ENCODE measurements at regions not wholly inside any gene's neighbourhood (a gene's known extent, or its start where the extent isn't known, plus 50 kb on each side); places are given as distances from the start of the nearest gene placed in this dataset.
"Not testable (repeated sequence)": the region's sequence is repeated elsewhere in the genome, so short reads cannot be mapped to it uniquely, and the experiment has no call there.

GRCh38 chr13:33394294-33394932, 108.9 kb upstream of the STARD13 start:
- TF ChIP-seq Cebpa-rat (IDR thresholded peaks at IDR 0.05) = no peak
- H3K9ac ChIP-seq = no peak overlapping the region
- H4K20me1 ChIP-seq = no peaks in the 10 kb centered on the region
- peaks cover 0 to 6% (median 0%) of the 10 kb centered on the region in 11 experiments; a peak in 1 of 22 replicates for H3K9me3 ChIP-seq (replicated peaks in 1 of 11)
- H3K27me3 ChIP-seq = no peaks in the 10 kb centered on the region
- no peaks in the 10 kb centered on the region for H3K36me3 ChIP-seq
- no peak overlapping the region for H3K27ac ChIP-seq
- no peak overlapping the region for H3K4me2 ChIP-seq
- H3K4me3 ChIP-seq = no peak overlapping the region
- no peaks in the 10 kb centered on the region for H3K4me1 ChIP-seq

DNA sequence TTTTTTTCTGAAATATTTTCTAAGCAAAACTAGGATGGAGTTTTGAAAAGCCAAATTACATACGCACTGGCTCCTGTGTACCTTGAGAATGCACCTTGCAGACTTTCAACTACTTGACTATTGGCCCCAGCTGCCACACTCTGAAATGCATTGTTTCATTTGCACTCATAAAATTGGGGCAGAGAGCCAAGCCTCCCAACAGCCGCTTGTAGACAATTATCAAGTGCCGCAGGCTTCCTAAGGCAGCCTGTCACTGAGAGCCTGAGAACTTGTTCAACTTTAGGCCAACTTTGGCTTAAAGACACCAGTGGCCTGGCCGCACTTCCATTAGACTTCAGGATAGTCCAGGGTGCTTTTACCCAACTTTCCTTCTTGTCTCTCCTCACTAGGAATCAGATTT, 115.7 kb upstream of the STARD13 start:
- no peaks in the 10 kb centered on the region for H3K27me3 ChIP-seq
- TF ChIP-seq Cebpa-rat (IDR thresholded peaks at IDR 0.05) = no peak
- H4K20me1 ChIP-seq = no peaks in the 10 kb centered on the region
- H3K9me3 ChIP-seq (replicated peaks in 1 of 11) = peaks cover 0 to 6% (median 0%) of the 10 kb centered on the region in 11 experiments; a peak in 1 of 22 replicates
- no peak overlapping the region for H3K4me3 ChIP-seq
- H3K27ac ChIP-seq = no peak overlapping the region
- H3K9ac ChIP-seq = no peak overlapping the region
- no peaks in the 10 kb centered on the region for H3K36me3 ChIP-seq
- no peak overlapping the region for H3K4me2 ChIP-seq
- no peaks in the 10 kb centered on the region for H3K4me1 ChIP-seq

- Histone ChIP-seq H3K9ac (no peak overlapping the region), H4K20me1 (no peaks in the 10 kb centered on the region), H3K27ac (no peak overlapping the region), H3K4me1 (no peaks in the 10 kb centered on the region), H3K27me3 (no peaks in the 10 kb centered on the region), H3K36me3 (no peaks in the 10 kb centered on the region), H3K4me3 (no peak overlapping the region), H3K9me3 (replicated peaks in 1 of 11) (no peaks in the 10 kb centered on the region), H3K4me2 (no peak overlapping the region)
- no peak for TF ChIP-seq Cebpa-rat (IDR thresholded peaks at IDR 0.05)
Observed at GRCh38 chr13:33402975-33403374, 117.4 kb upstream of the STARD13 start.

DNA sequence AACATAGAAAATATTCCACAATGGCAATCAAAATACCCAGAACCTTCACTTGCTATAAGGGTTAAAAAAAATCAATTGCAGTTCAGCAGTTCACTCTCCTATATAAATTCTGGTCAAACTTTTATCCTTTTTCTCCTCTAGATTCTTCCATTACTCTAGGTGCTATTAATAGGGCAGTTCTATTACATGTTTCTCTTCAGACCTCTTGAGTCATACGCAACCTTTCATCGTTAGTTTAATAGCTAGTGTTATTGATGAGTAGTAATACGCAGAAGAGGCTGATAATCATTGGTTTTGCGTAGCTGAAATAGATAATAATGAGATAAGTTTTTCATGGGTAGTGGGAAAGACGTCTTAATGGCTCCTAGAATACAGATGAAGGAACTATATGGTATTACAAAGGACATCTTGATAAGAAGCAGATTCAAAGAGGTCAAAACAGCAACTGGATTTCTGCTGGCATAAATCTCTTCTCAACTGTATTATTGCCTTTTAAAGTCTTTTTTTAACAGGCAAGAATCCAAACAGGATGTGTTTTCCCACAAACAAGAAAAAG, 118.3 kb upstream of the STARD13 start:
- TF ChIP-seq Cebpa-rat (IDR thresholded peaks at IDR 0.05) = no peak
- Histone ChIP-seq H3K9ac (no peak overlapping the region), H3K27me3 (no peaks in the 10 kb centered on the region), H4K20me1 (no peaks in the 10 kb centered on the region), H3K4me2 (no peak overlapping the region), H3K4me1 (peaks cover 0 to 6% (median 0%) of the 10 kb centered on the region in 10 experiments; a peak in 2 of 20 replicates), H3K9me3 (replicated peaks in 1 of 11) (no peaks in the 10 kb centered on the region), H3K36me3 (no peaks in the 10 kb centered on the region), H3K4me3 (no peak overlapping the region), H3K27ac (no peak overlapping the region)

DNA sequence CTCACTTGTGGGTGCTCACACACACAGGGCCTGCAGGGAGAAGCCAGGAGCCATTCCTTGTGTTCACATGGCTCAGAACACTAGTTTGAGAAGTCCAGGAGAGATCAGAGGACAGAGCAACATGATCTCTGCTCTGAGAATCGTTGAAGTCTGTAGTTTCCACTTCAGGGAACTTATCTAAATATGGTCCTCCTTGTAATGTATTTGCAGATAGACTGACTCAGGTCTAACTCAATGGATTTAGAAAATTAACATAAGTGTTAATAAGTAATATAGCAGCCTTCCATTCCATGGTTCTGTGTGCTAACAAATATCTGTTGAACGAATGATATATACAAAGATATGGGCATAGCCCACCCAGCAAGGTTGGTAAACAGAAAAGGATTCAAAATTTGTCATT, 119.8 kb upstream of the STARD13 start:
- Histone ChIP-seq H3K27ac (no peak overlapping the region), H3K4me3 (no peak overlapping the region), H3K4me2 (no peak overlapping the region), H4K20me1 (no peaks in the 10 kb centered on the region), H3K9ac (no peak overlapping the region), H3K36me3 (no peaks in the 10 kb centered on the region), H3K27me3 (no peaks in the 10 kb centered on the region), H3K4me1 (peaks cover 0 to 21% (median 0%) of the 10 kb centered on the region in 10 experiments; a peak in 8 of 20 replicates), H3K9me3 (replicated peaks in 1 of 11) (no peaks in the 10 kb centered on the region)
- no peak for TF ChIP-seq Cebpa-rat (IDR thresholded peaks at IDR 0.05)

- TF ChIP-seq Cebpa-rat (IDR thresholded peaks at IDR 0.05) = no peak
- H3K27me3 ChIP-seq = no peaks in the 10 kb centered on the region
- peaks cover 0 to 32% (median 0%) of the 10 kb centered on the region in 10 experiments; a peak in 8 of 20 replicates for H3K4me1 ChIP-seq
- peak overlapping the region in 2 of 11 experiments; percentile 2 to 41; a peak in 2 of 22 replicates for H3K27ac ChIP-seq
- no peaks in the 10 kb centered on the region for H4K20me1 ChIP-seq
- H3K9ac ChIP-seq = no peak overlapping the region; a peak in 1 of 22 replicates
- peak overlapping the region in 4 of 11 experiments; percentile 20 to 77 (median 62); a peak in 9 of 22 replicates for H3K4me2 ChIP-seq
- no peaks in the 10 kb centered on the region for H3K36me3 ChIP-seq
- H3K9me3 ChIP-seq (replicated peaks in 1 of 11) = no peaks in the 10 kb centered on the region
- no peak overlapping the region for H3K4me3 ChIP-seq
Observed at GRCh38 chr13:33409673-33410510, 124.3 kb upstream of the STARD13 start.

DNA sequence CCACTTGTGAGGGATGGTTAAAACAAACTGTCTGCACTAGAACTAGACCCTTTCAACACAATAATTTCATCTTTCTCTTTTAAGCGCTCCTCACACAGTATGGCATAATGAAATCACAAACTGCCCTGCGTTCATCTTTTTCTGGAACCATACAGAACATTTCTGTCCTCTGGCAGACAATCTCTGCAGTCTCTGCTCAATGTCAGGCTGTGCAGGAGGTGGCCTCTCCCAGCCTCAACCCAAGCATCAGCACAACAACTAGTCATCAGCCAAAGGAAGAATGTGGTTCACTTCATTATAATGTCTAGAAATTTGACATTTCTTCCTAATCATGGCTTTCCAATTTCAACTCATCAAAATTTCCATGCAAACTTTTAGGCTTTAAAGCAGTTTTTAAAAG, 125.1 kb upstream of the STARD13 start:
- Histone ChIP-seq H3K27me3 (no peaks in the 10 kb centered on the region), H3K9ac (no peak overlapping the region), H3K36me3 (no peaks in the 10 kb centered on the region), H3K4me3 (no peak overlapping the region), H4K20me1 (no peaks in the 10 kb centered on the region), H3K4me2 (peak overlapping the region in 2 of 11 experiments; percentile 68 to 77; a peak in 4 of 22 replicates), H3K4me1 (peaks cover 0 to 32% (median 0%) of the 10 kb centered on the region in 10 experiments; a peak in 8 of 20 replicates), H3K9me3 (replicated peaks in 1 of 11) (no peaks in the 10 kb centered on the region), H3K27ac (no peak overlapping the region; a peak in 1 of 22 replicates)
- no peak for TF ChIP-seq Cebpa-rat (IDR thresholded peaks at IDR 0.05)

DNA sequence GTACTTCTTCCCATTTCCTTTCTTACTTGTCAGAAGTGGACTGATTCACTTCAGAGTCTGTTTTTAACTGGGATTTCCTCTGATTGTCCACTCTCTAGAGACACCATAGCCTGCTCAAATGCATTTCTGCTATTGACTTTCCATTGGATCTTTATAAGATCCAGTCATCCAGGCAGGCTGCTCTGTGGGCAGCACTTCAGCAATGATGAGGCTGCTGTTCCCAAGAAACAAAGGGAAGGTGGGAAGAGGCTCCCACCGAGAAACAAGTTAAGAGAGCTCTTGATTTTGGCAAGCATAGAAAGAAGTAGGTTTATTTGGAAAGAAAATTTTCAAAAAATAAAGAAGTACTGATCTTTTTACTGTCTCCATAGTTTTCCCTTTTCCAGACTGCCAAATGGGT, 125.8 kb upstream of the STARD13 start:
- H3K9me3 ChIP-seq (replicated peaks in 1 of 11) = no peaks in the 10 kb centered on the region
- TF ChIP-seq Cebpa-rat (IDR thresholded peaks at IDR 0.05) = no peak
- H3K9ac ChIP-seq = no peak overlapping the region
- H4K20me1 ChIP-seq = no peaks in the 10 kb centered on the region
- H3K4me3 ChIP-seq = no peak overlapping the region
- no peak overlapping the region; a peak in 1 of 22 replicates for H3K27ac ChIP-seq
- peak overlapping the region in 2 of 11 experiments; percentile 18 to 61; a peak in 1 of 22 replicates for H3K4me2 ChIP-seq
- H3K27me3 ChIP-seq = no peaks in the 10 kb centered on the region
- peaks cover 0 to 38% (median 0%) of the 10 kb centered on the region in 10 experiments; a peak in 8 of 20 replicates for H3K4me1 ChIP-seq
- H3K36me3 ChIP-seq = no peaks in the 10 kb centered on the region

DNA sequence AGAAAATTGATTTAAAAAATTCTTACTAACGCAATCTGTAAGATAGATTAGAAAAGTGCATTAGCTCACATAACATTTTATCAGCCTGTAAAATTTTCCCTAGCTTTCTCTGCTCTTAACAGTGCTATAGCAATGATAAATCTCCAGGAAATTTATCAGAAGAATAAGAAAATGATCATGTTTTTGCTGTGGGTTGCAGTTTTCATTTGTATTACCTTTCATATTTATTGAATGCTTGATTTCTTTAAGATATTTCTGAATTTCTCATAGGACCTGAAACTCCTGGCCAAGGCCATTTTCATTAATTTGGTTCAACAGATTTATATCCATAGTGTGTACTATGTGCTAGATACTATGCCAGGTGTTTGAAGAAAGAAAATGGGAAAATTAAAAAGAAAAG, 130.3 kb upstream of the STARD13 start:
- Histone ChIP-seq H3K4me2 (peak overlapping the region in 1 of 11 experiments; percentile 8; a peak in 1 of 22 replicates), H3K27me3 (no peaks in the 10 kb centered on the region), H3K36me3 (no peaks in the 10 kb centered on the region), H3K27ac (no peak overlapping the region), H3K9ac (no peak overlapping the region), H4K20me1 (no peaks in the 10 kb centered on the region), H3K9me3 (replicated peaks in 1 of 11) (peaks cover 0 to 16% (median 9%) of the 10 kb centered on the region in 11 experiments; a peak in 10 of 22 replicates), H3K4me3 (no peak overlapping the region), H3K4me1 (peaks cover 0 to 14% (median 0%) of the 10 kb centered on the region in 10 experiments; a peak in 2 of 20 replicates)
- no peak for TF ChIP-seq Cebpa-rat (IDR thresholded peaks at IDR 0.05)

DNA sequence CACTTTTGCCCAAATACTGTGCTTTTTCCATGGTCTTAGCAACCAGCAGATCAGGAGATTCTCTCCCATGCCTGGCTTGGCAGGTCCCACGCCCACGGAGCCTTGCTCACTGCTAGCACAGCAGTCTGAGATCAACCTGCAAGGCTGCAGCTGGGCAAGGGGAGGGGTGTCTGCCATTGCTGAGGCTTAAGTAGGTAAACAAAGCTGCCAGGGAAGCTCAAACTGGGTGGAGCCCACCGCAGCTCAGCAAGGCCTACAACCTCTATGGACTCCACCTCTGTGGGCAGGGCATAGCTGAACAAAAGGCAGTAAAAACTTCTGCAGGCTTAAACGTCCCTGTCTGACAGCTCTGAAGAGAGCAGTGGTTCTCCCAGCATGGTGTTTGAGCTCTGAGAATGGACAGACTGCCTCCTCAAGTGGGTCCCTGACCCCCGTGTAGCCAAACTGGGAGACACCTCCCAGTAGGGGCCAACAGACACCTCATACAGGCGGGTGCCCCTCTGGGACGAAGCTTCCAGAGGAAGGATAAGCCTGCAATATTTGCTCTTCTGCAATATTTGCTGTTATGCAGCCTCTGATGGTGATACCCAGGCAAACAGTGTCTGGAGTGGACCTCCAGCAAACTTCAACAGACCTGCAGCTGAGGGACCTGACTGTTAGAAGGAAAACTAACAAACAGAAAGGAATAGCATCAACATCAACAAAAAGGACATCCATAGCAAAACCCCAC, 132.8 kb upstream of the STARD13 start:
- H4K20me1 ChIP-seq, H3K27me3 ChIP-seq, H3K4me2 ChIP-seq, H3K4me3 ChIP-seq, H3K9ac ChIP-seq, H3K4me1 ChIP-seq, H3K27ac ChIP-seq, H3K36me3 ChIP-seq: not testable (repeated sequence)
- H3K9me3 ChIP-seq (replicated peaks in 1 of 11) = peaks cover 0 to 16% (median 9%) of the 10 kb centered on the region in 11 experiments; a peak in 10 of 22 replicates

DNA sequence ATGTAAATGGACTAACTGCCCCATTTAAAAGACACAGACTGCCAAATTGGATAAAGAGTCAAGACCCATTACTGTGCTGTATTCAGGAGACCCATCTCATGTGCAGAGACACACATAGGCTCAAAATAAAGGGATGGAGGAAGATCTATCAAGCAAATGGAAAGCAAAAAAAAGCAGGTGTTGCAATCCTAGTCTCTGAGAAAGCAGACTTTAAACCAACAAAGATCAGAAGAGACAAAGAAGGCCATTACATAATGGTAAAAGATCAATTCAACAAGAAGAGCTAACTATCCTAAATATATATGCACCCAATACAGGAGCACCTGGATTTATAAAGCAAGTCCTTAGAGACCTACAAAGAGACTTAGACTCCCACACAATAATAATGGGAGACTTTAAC, 134.6 kb upstream of the STARD13 start:
- not testable (repeated sequence) for H3K27me3 ChIP-seq, H3K4me2 ChIP-seq, H3K9ac ChIP-seq, H3K36me3 ChIP-seq, H4K20me1 ChIP-seq, H3K4me1 ChIP-seq, H3K27ac ChIP-seq, H3K4me3 ChIP-seq
- peaks cover 0 to 16% (median 9%) of the 10 kb centered on the region in 11 experiments; a peak in 10 of 22 replicates for H3K9me3 ChIP-seq (replicated peaks in 1 of 11)
